ENCODE measurements at regions not wholly inside any gene's neighbourhood (a gene's known extent, or its start where the extent isn't known, plus 50 kb on each side); places are given as distances from the start of the nearest gene placed in this dataset.
"Not testable (repeated sequence)": the region's sequence is repeated elsewhere in the genome, so short reads cannot be mapped to it uniquely, and the experiment has no call there.

DNA sequence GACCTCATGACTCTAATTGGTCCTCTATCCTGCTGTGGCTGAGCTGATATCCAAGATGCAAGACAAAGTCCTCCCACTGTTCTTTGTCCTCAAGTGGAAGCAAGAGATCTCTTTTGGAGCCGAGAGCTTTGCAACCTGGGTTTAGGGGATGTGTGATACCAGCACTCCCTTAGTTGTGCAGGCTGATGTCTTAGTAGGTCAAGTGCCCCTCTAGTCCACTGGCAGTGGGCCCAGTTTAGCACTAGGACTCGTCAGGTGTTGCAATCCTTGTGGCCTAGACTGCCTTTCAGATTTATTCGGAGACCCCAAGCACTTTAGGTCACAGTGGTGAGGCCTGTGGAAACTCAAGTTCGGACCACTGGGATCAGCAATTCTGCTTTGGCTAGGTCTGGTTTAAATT is 64.0 kb downstream of the GPRASP3 start:
- DNase-seq = no peak

DNA sequence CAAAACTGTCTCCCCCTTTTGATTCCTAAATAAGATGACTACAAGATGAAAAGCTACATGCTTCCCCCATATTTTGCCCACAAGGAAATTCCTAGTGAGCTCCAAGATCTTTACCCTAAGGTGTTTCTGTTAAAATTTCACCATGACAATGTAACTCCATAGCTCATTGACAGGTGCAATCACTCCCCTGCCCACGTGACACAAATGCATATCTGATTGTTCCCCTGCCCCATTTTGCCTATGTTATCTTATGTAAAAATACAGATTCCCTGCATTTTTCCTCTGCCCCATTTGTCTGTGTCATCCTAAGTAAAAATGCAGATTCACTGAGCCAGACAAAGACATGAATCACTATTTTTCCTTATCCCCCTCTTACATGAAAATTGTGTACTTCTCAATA is 66.7 kb downstream of the GPRASP3 start:
- no peak for DNase-seq

- no peak for DNase-seq
Observed at GRCh38 chrX:102808336-102808735, 87.8 kb downstream of the GPRASP3 start.

DNA sequence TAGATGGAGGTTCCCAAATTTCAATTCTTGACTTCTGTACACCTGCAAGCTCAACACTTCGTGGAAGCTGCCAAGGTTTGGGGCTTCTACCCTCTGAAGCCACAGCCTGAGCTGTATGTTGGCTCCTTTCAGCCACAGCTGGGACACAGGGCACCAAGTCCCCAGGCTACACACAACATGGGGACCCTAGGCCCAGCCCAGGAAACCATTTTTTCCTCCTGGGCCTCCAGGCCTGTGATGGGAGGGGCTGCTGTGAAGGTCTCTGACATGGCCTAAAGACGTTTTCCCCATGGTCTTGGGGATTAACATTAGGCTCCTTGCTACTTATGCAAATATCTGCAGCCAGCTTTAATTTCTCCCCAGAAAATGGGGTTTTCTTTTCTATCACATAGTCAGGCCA is 97.7 kb downstream of the GPRASP3 start:
- DNase-seq = not testable (repeated sequence)

GRCh38 chrX:102832661-102833060 is 104.4 kb upstream of the RAB40AL start:
- no peak for DNase-seq

DNA sequence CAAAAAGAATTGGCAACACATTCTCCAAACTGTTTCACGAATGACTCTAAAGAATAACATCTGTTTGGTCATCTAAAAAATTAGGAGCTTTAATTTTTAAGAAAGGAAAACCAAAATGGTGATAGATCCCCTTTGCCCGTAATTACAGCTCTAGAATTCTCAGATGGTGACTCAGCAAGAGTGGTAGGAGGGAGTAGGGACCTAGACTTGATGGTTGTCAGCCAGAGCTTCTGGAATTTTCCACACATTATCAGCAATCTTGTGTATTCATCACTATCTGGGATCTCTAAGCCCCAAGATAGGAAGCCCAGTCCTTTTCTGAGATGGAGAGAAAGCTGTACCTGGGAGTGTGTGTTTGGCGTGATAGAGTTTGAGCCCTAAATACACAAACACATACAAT is 103.9 kb upstream of the RAB40AL start:
- DNase-seq = no peak

DNA sequence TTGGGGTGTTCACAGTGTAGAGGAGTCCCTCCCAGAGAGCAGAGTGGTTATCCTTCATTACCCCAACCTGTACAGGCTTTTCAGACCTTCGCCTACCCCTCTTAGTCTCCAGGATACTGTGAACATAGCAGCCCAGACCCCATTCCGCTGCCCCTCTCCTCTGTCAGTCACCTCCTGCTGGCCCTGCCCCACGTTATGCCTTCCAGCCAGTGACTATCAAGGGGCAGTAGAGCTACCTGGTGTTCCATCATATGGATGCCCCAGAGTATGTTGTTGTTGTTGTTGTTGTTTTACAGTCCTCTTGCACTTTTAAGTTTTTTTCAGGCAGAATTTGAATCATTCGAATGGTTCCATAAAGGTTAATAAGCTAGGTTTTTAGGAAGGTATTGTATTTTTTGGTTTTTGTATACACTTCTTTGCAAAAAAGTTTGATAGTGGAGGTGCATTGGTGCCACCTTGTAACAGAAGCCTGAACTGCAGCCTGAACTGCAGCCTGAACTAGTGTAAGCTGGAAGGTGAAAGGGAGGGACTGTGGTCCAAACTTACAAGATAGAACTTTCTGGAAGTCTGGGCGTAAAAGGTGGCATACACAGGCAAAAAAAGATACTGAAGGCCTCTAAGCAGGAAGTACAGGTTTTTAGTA is 101.4 kb upstream of the RAB40AL start:
- DNase-seq = no peak

GRCh38 chrX:102837847-102838246 is 99.2 kb upstream of the RAB40AL start:
- DNase-seq = no peak

- no peak for DNase-seq
Observed at GRCh38 chrX:102840871-102841705, 96.0 kb upstream of the RAB40AL start.

GRCh38 chrX:102841706-102842003 is 95.4 kb upstream of the RAB40AL start:
- DNase-seq = no peak

GRCh38 chrX:102845020-102845419 is 92.1 kb upstream of the RAB40AL start:
- no peak for DNase-seq

DNA sequence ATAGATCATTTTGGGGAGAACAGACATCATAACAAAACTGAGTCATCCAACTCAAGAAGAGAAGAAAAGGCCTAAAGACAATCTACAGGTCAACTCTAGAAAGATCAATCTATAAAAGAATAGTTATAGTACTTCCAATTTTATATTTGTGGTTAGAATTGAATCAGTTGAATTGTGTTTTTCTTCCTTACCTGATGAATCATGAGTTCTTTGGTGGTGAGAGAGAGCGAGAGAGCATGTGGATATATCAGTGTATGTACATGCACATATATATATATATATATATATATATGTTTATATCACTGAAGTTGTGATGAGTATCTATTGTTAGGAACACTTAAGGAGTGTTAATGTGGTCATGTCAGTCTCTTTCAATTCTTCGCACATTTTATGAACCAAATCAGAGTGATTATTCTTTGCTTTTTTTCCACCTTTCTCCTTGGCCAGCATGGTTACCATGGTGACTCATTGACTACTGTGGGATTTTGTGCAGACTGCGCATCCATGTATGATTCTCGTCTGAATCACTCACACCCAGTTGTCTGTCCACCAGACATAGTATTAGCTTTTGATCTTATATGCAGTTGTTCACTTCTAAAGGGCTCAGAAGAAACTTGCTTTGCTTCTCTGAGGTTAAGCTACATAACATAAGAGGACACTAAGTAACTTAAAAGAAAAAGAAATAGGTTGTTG is 90.4 kb upstream of the RAB40AL start:
- DNase-seq = no peak

GRCh38 chrX:102847362-102847761 is 89.7 kb upstream of the RAB40AL start:
- no peak for DNase-seq

GRCh38 chrX:102849396-102849795 is 87.7 kb upstream of the RAB40AL start:
- DNase-seq = no peak

DNA sequence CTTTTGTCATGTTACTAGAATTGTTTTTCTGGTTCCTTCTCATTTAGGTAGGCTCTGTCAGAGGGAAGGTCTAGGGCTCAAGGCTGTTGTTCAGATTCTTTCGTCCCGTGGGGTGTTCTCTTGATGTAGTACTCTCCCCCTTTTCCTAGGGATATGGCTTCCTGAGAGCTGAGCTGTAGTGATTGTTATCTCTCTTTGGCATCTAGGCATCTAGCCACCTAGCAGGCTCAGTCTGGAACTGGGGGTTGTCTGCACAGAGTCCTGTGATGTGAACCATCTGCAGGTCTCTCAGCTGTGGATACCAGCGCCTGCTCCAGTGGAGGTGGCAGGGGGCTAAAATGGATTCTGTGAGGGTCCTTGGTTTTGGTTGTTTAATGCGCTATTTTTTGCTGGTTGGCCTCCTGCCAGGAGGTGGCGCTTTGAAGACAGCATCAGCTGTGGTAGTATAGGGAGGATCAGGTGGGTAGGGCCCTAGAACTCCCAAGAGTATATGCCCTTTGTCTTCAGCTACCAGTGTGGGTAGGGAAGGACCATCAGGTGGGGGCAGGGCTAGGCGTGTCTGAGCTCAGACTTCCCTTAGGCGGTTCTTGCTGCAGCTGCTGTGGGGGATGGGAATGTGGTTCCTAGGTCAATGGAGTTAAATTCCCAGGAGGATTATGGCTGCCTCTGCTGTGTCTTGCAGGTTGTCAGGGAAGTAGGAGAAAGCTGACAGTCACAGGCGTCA is 78.1 kb upstream of the RAB40AL start:
- not testable (repeated sequence) for DNase-seq

DNA sequence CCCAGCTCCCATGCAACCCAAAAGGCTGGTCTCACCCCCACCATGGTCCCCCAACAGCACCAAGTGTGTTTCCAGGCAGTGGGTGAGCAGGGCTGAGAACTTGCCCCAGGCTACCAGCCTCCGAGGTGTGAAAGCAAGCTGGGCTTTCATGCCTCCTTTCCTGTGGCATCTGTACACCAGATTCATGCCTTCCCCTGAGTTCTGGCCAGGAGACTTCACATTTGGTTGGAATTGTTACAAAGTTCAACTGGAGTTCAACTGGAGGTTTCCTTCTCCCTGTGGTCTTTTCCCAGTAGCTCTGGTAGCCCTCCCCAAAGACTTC is 77.6 kb upstream of the RAB40AL start:
- no peak for DNase-seq

- no peak for DNase-seq
Observed at GRCh38 chrX:102860235-102860634, 76.8 kb upstream of the RAB40AL start.

- peak; percentile 66 for DNase-seq
Observed at GRCh38 chrX:102863735-102864134, 73.3 kb upstream of the RAB40AL start.

DNA sequence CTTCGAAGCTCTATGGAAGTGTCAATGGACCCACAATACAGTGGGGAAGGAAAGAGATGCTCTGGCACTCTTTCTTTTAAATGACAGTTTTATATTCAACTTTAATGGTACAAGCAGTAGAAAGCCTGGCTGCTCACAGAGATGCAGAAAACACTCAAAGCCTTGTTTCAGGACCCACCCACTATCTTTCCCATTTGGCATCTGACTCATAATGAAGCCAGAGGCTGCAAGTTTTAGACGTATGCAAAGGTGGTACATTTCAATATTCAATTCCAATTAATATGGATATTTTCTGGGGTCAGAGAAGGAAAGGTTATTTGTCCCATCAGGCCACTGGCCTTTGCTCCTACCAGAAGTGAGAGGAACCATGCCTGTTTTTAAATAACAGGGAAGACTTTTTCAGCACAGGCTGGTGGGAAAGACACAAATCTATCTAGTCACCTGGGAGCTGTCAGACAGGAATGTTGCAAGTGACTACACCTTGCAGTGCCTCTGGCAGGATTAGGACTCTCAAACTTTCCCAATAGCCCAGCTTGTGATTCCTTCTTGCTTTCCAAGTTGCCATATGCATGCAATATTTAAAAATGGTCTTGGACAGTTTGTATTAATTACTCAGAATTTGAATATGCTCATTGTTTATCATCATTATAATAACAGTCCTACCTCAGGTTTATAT is 70.0 kb upstream of the RAB40AL start:
- no peak for DNase-seq

- DNase-seq = no peak
Observed at GRCh38 chrX:102883491-102883890, 53.6 kb upstream of the RAB40AL start.

All from activated effector memory CD4-positive, alpha-beta T cell treated with Interleukin-2 at 50 U/mL for 16 hours (primary cell).